ENCODE measurements at regions not wholly inside any gene's neighbourhood (a gene's known extent, or its start where the extent isn't known, plus 50 kb on each side); places are given as distances from the start of the nearest gene placed in this dataset.

DNA sequence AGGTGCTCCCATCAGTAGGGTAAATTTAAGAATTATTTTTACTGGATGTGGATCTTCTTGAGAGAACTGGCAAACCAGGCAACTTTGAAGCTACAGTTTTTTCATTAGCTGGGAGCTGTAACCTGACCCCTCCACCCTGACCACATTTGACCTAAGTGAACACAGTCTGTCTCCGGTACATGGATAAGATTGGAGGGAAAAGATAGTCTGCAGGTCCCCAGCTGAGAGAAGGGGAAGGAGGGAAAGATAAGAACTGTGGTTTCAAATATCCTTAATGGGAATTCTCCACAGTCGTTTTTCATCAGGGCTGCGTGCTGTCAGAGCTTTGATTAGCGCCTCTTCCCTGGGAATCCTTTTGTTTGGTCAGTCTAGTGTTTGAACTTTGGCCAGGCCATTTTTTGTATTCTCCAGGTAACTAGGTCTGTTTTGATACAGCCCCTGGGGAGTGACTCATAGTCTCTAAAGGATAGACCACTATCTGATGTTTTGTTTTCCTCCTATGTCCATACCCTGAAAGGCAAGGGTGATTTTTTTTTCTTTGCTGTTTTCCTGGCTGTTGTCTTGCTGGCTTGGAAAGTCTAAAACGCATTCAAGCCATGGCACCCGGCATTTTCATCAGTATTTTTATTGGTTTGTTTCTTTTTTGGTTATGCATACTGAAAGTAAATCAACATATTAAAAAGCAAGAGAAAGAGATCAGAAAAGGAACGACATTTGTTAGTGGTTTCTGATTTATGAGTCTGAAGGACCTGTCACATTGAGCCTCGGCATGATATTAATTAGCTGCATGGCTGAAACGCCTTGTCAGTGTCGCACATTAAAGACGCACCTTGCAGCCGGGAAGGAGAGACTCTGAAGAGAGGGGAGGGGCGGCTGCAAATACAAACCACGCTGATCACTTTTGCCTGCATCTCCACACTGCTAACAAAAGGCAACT is 183.4 kb upstream of the FN1 start (continued):
- TF ChIP-seq, protein P1, sequence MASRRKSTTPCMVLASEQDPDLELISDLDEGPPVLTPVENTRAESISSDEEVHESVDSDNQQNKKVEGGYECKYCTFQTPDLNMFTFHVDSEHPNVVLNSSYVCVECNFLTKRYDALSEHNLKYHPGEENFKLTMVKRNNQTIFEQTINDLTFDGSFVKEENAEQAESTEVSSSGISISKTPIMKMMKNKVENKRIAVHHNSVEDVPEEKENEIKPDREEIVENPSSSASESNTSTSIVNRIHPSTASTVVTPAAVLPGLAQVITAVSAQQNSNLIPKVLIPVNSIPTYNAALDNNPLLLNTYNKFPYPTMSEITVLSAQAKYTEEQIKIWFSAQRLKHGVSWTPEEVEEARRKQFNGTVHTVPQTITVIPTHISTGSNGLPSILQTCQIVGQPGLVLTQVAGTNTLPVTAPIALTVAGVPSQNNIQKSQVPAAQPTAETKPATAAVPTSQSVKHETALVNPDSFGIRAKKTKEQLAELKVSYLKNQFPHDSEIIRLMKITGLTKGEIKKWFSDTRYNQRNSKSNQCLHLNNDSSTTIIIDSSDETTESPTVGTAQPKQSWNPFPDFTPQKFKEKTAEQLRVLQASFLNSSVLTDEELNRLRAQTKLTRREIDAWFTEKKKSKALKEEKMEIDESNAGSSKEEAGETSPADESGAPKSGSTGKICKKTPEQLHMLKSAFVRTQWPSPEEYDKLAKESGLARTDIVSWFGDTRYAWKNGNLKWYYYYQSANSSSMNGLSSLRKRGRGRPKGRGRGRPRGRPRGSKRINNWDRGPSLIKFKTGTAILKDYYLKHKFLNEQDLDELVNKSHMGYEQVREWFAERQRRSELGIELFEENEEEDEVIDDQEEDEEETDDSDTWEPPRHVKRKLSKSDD (CRISPR knock-in tag; IDR thresholded peaks at IDR 0.05; ENCODE audit: low read depth), result no peak
- TF ChIP-seq, protein P2, sequence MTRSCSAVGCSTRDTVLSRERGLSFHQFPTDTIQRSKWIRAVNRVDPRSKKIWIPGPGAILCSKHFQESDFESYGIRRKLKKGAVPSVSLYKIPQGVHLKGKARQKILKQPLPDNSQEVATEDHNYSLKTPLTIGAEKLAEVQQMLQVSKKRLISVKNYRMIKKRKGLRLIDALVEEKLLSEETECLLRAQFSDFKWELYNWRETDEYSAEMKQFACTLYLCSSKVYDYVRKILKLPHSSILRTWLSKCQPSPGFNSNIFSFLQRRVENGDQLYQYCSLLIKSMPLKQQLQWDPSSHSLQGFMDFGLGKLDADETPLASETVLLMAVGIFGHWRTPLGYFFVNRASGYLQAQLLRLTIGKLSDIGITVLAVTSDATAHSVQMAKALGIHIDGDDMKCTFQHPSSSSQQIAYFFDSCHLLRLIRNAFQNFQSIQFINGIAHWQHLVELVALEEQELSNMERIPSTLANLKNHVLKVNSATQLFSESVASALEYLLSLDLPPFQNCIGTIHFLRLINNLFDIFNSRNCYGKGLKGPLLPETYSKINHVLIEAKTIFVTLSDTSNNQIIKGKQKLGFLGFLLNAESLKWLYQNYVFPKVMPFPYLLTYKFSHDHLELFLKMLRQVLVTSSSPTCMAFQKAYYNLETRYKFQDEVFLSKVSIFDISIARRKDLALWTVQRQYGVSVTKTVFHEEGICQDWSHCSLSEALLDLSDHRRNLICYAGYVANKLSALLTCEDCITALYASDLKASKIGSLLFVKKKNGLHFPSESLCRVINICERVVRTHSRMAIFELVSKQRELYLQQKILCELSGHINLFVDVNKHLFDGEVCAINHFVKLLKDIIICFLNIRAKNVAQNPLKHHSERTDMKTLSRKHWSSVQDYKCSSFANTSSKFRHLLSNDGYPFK (CRISPR knock-in tag; IDR thresholded peaks at IDR 0.05; ENCODE audit: borderline replicate concordance), result no peak
- TF ChIP-seq TCF7 (IDR thresholded peaks at IDR 0.05; ENCODE audit: low read depth) (peak; percentile 89), SP1 (IDR thresholded peaks at IDR 0.05) (no peak), SP1 (CRISPR knock-in tag; IDR thresholded peaks at IDR 0.05) (no peak), TBL1XR1 (IDR thresholded peaks at IDR 0.05; ENCODE audit: borderline replicate concordance, low read length, partially characterized antibody) (peak; percentile 61), SOX6 (IDR thresholded peaks at IDR 0.05) (no peak), SOX6 (CRISPR knock-in tag; IDR thresholded peaks at IDR 0.05) (peak; percentile 98), WIZ (CRISPR knock-in tag; IDR thresholded peaks at IDR 0.05) (no peak), NCOA2 (CRISPR knock-in tag; IDR thresholded peaks at IDR 0.05) (peak; percentile 96), ZNF530 (CRISPR knock-in tag; IDR thresholded peaks at IDR 0.05; ENCODE audit: low read depth) (no peak), NCOR1 (IDR thresholded peaks at IDR 0.05; ENCODE audit: borderline replicate concordance, low read length) (peak; percentile 92), RBAK (CRISPR knock-in tag; IDR thresholded peaks at IDR 0.05) (no peak), ZNF720 (CRISPR knock-in tag; IDR thresholded peaks at IDR 0.05) (no peak), ZNF83 (CRISPR knock-in tag; IDR thresholded peaks at IDR 0.05; ENCODE audit: borderline replicate concordance) (no peak), PAX8 (CRISPR knock-in tag; IDR thresholded peaks at IDR 0.05; ENCODE audit: borderline replicate concordance) (no peak), ZNF343 (CRISPR knock-in tag; IDR thresholded peaks at IDR 0.05) (no peak), ZZZ3 (CRISPR knock-in tag; IDR thresholded peaks at IDR 0.05; ENCODE audit: borderline replicate concordance) (no peak), ATF7-NPFF (CRISPR knock-in tag; IDR thresholded peaks at IDR 0.05; ENCODE audit: low read depth) (no peak), EHMT2 (IDR thresholded peaks at IDR 0.05; ENCODE audit: borderline replicate concordance, low read depth, low read length) (peak; percentile 84)
- TF ChIP-seq, protein P3, sequence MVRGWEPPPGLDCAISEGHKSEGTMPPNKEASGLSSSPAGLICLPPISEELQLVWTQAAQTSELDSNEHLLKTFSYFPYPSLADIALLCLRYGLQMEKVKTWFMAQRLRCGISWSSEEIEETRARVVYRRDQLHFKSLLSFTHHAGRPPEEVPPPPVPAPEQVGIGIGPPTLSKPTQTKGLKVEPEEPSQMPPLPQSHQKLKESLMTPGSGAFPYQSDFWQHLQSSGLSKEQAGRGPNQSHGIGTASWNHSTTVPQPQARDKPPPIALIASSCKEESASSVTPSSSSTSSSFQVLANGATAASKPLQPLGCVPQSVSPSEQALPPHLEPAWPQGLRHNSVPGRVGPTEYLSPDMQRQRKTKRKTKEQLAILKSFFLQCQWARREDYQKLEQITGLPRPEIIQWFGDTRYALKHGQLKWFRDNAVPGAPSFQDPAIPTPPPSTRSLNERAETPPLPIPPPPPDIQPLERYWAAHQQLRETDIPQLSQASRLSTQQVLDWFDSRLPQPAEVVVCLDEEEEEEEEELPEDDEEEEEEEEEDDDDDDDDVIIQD (CRISPR knock-in tag; IDR thresholded peaks at IDR 0.05; ENCODE audit: low read depth), result peak; percentile 94
- TF ChIP-seq, protein P4, sequence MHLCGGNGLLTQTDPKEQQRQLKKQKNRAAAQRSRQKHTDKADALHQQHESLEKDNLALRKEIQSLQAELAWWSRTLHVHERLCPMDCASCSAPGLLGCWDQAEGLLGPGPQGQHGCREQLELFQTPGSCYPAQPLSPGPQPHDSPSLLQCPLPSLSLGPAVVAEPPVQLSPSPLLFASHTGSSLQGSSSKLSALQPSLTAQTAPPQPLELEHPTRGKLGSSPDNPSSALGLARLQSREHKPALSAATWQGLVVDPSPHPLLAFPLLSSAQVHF (CRISPR knock-in tag; IDR thresholded peaks at IDR 0.05), result no peak

Data from HepG2 (cell line).